HCT116 (cell line): ENCODE measurements at regions not wholly inside any gene's neighbourhood (a gene's known extent, or its start where the extent isn't known, plus 50 kb on each side); places are given as distances from the start of the nearest gene placed in this dataset.

ENCODE experiments used
- ATAC-seq: fragments of 200-7000 bp; cut with Tn5 transposase; 2 replicates; pipeline ENCODE4 v1.9.1; 2020; ENCODE audit warnings: mild to moderate bottlenecking, moderate library complexity
- BruUV-seq: library from RNA; stranded (reverse); fragments of 400-500 nt; replicated peaks from 2 replicates; lab custom pipeline; 2021; lab: Mats Ljungman, UMichigan
- CTCF ChIA-PET: fragments of 300-600 bp; sonication (Branson Sonifier 250); formaldehyde crosslinking; loops from one replicate; lab custom pipeline; 2021; ENCODE audit warnings: antibody characterized with exemption; lab: Charles Lee
- POLR2A ChIA-PET: fragments of 300-600, 350-600 bp; sonication (Branson Sonifier 250); formaldehyde crosslinking; loops from one replicate; lab custom pipeline; 2021; ENCODE audit warnings: antibody characterized with exemption; lab: Charles Lee
- RAD21 ChIA-PET, 2 experiments: fragments of 300-600 bp; sonication (Branson Sonifier 250); formaldehyde crosslinking; loops; one replicate each; lab custom pipeline; 2023; ENCODE audit warnings: low total read pairs in 2 of 2; ENCODE audit not compliant: uncharacterized antibody in 2 of 2, unreplicated experiment in 2 of 2, low non-redundant PET in 1 of 2; lab: Charles Lee
- DNase-seq: peaks from one replicate; pipeline ENCODE4 v3.0.0-alpha.2; 2010; ENCODE audit warnings: low read depth, low spot score
- H2AFZ ChIP-seq: fragments of 200-600 bp; shearing (Covaris generic), sonication (generic); 2 replicates; pipeline ENCODE4 v1.6.1; 2017; ENCODE audit warnings: low read depth, mixed run types, mixed read lengths, antibody characterized with exemption, low read length; ENCODE audit not compliant: poor library complexity, severe bottlenecking
- H3K27ac ChIP-seq: 2 replicates; pipeline ENCODE4 v1.5.1; 2012; ENCODE audit warnings: low read depth, low read length
- H3K27me3 ChIP-seq: fragments of 200-600 bp; sonication (generic); 2 replicates; pipeline ENCODE4 v1.6.1; 2016; ENCODE audit warnings: mixed run types, low read length, mixed read lengths; ENCODE audit not compliant: insufficient read depth
- H3K36me3 ChIP-seq, 2 experiments: fragments of 200-500 bp in 1 of 2; fragments of 200-600 bp in 1 of 2; sonication (Bioruptor generic) in 1 of 2; sonication (generic) in 1 of 2; 2 replicates each; pipeline versions ENCODE4 v1.5.1 to v1.6.1; 2014 to 2016; ENCODE audit warnings: low read length in 2 of 2, inconsistent platforms in 1 of 2, mixed read lengths in 1 of 2, mixed run types in 1 of 2; ENCODE audit not compliant: insufficient read depth in 2 of 2, control insufficient read depth in 1 of 2
- H3K4me1 ChIP-seq, 2 experiments: fragments of 200-600 bp in 1 of 2; sonication (generic) in 1 of 2; 2 replicates each; pipeline versions ENCODE4 v1.5.1 to v1.6.1; 2012 to 2017; ENCODE audit warnings: low read length in 2 of 2, inconsistent platforms in 1 of 2, mild to moderate bottlenecking in 1 of 2, mixed read lengths in 1 of 2, mixed run types in 1 of 2, moderate library complexity in 1 of 2; ENCODE audit not compliant: insufficient read depth in 2 of 2, control insufficient read depth in 1 of 2
- H3K4me2 ChIP-seq: fragments of 200-600 bp; sonication (generic); 2 replicates; pipeline ENCODE4 v1.6.1; 2017; ENCODE audit warnings: mixed run types, low read length, mixed read lengths
- H3K4me3 ChIP-seq, 2 experiments: fragments of 200-600 bp in 1 of 2; sonication (generic) in 1 of 2; replicated peaks in 1 of 2; 2 replicates each; pipeline ENCODE4 v1.5.1; 2011 to 2016; ENCODE audit warnings: low read length in 2 of 2, control low read depth in 1 of 2, low read depth in 1 of 2, mild to moderate bottlenecking in 1 of 2, mixed read lengths in 1 of 2, mixed run types in 1 of 2
- H3K79me2 ChIP-seq: fragments of 200-600 bp; sonication (generic); 2 replicates; pipeline ENCODE4 v1.6.1; 2017; ENCODE audit warnings: mild to moderate bottlenecking, mixed run types, low read length, moderate library complexity, mixed read lengths; ENCODE audit not compliant: insufficient read depth
- H3K9ac ChIP-seq: fragments of 200-600 bp; sonication (generic); 2 replicates; pipeline ENCODE4 v1.6.1; 2016; ENCODE audit warnings: low read length, mixed read lengths
- H3K9me2 ChIP-seq: fragments of 200-600 bp; sonication (generic), shearing (Covaris generic); 2 replicates; pipeline ENCODE4 v1.6.1; 2017; ENCODE audit warnings: mixed run types, mild to moderate bottlenecking, moderate library complexity; ENCODE audit not compliant: insufficient read depth
- H3K9me3 ChIP-seq, 2 experiments: fragments of 200-500 bp in 1 of 2; fragments of 200-600 bp in 1 of 2; sonication (Bioruptor generic) in 1 of 2; sonication (generic) in 1 of 2; 2 replicates each; pipeline ENCODE4 v1.6.1; 2014 to 2017; ENCODE audit warnings: low read length in 2 of 2, mixed read lengths in 2 of 2, inconsistent platforms in 1 of 2, low read depth in 1 of 2, mild to moderate bottlenecking in 1 of 2, mixed run types in 1 of 2, moderate library complexity in 1 of 2; ENCODE audit not compliant: control insufficient read depth in 1 of 2, insufficient read depth in 1 of 2
- H4K20me1 ChIP-seq: fragments of 200-600 bp; sonication (generic), shearing (Covaris generic); 2 replicates; pipeline ENCODE4 v1.6.1; 2017; ENCODE audit warnings: mixed run types, mild to moderate bottlenecking, moderate library complexity; ENCODE audit not compliant: insufficient read depth
- CEBPB ChIP-seq: IDR thresholded peaks from 2 replicates; pipeline ENCODE4 v1.6.1; 2012; ENCODE audit warnings: low read depth
- EZH2 ChIP-seq: fragments of 200-600 bp; sonication (generic); IDR thresholded peaks from 2 replicates; pipeline ENCODE4 v1.6.1; 2017; ENCODE audit warnings: antibody characterized with exemption, mixed run types
- EZH2phosphoT487 ChIP-seq: fragments of 200-600 bp; IDR thresholded peaks from 2 replicates; pipeline ENCODE4 v1.6.1; 2018; ENCODE audit warnings: antibody characterized with exemption, borderline replicate concordance
- FOSL1 ChIP-seq: IDR thresholded peaks from 2 replicates; pipeline ENCODE4 v1.6.1; 2012; ENCODE audit warnings: low read depth
- POLR2A ChIP-seq: IDR thresholded peaks from 2 replicates; pipeline ENCODE4 v1.7.0; 2011; ENCODE audit warnings: borderline replicate concordance; ENCODE audit not compliant: insufficient read depth, insufficient read length; ENCODE audit errors: extremely low read depth
- POLR2AphosphoS5 ChIP-seq: IDR thresholded peaks from 2 replicates; pipeline ENCODE4 v1.6.1; 2011; ENCODE audit warnings: mild to moderate bottlenecking, low read depth, low read length, moderate library complexity
- RAD21 ChIP-seq: IDR thresholded peaks from 2 replicates; pipeline ENCODE4 v1.6.1; 2012; ENCODE audit warnings: low read depth, mild to moderate bottlenecking
- SP1 ChIP-seq: IDR thresholded peaks from 2 replicates; pipeline ENCODE4 v1.6.1; 2012; ENCODE audit warnings: low read depth
- ZFX ChIP-seq: fragments of 450-650 bp; IDR thresholded peaks from 2 replicates; pipeline ENCODE4 v1.6.1; 2017
- ZNF274 ChIP-seq: fragments of 200-500 bp; sonication (Bioruptor generic); IDR thresholded peaks from 2 replicates; pipeline ENCODE4 v1.6.1; 2014; ENCODE audit warnings: mild to moderate bottlenecking, low read depth, low read length, inconsistent platforms
- intact Hi-C: fragments of 100-400 bp; cut with micrococcal nuclease; formaldehyde crosslinking; loops from 2 replicates; pipeline ENCODE4 v1.10.0; 2022
- TF ChIP-seq, protein P1 (sequence below): IDR thresholded peaks from 2 replicates; pipeline ENCODE4 v1.6.1; 2012
- TF ChIP-seq, protein P2 (sequence below): IDR thresholded peaks from 2 replicates; pipeline ENCODE4 v1.6.1; 2011; ENCODE audit warnings: mild to moderate bottlenecking, low read length, moderate library complexity; ENCODE audit not compliant: insufficient replicate concordance; ENCODE audit errors: extremely low read depth
- TF ChIP-seq, protein P3 (sequence below): IDR thresholded peaks from 2 replicates; pipeline ENCODE4 v1.6.1; 2012
- TF ChIP-seq, protein P4 (sequence below): IDR thresholded peaks from 2 replicates; pipeline ENCODE4 v1.6.1; 2012; ENCODE audit warnings: low read depth

DNA sequence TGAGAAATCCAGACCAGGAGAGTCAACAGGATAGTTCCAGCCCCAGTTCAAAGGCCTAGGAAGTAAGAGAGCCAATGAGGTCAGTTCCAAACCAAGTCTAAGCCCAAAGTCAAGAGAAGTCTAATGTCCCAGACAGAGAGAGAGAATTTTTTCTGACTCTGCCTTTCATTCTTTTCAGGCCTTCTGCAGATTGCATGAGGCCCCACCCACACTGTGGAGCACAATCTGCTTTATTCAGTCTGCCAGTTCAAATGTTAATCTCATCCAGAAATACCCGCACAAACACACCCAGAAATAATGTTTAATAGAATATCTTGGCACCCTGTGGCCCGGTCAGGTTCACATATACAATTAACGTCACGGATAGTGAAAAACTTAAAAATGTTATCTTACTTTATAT is 962.4 kb upstream of the SOX9 start (continued):
- no peak for TF ChIP-seq FOSL1
- TF ChIP-seq ZNF274: no peak
- no peak for TF ChIP-seq ZFX
- TF ChIP-seq SP1: no peak
- no peak for TF ChIP-seq EZH2
- no peak for TF ChIP-seq POLR2AphosphoS5
- no peak for TF ChIP-seq CEBPB
- TF ChIP-seq RAD21: no peak
- TF ChIP-seq, protein P1, sequence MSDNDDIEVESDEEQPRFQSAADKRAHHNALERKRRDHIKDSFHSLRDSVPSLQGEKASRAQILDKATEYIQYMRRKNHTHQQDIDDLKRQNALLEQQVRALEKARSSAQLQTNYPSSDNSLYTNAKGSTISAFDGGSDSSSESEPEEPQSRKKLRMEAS: no peak
- no peak for TF ChIP-seq POLR2A

DNA sequence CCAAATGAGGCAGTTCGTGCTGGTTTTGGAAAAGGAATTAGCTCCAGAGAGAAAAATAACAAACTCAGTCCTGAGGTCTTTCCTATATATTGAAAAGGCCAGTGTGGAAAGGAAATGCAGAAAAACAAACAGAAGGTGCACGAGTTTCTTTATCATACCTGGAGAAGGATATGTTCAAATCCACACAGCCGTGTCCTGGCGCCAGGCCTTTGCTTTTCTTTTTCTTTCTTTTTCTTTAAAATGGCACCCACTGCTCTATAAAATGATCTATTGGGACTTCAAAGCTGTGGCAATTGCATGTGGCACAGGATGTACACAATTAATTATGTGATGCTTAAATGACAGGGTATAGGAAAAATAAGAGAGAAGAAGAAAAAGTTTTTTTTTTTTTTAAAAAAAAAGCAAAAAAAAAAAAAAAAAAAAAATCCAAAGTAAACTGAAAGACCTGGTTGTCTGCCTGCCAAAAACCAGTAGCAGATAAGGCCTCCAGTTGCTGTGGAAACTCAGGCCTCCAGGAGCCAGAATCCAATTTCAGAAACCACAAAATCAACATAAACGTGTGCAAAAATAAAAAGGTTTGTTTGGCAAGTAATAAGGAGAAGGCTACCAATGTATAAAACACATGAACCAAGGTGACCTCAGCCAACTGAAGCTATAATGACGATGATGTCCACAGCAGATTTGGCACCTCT is 957.6 kb upstream of the SOX9 start:
- no peak overlapping the region for H2AFZ ChIP-seq
- TF ChIP-seq, protein P2, sequence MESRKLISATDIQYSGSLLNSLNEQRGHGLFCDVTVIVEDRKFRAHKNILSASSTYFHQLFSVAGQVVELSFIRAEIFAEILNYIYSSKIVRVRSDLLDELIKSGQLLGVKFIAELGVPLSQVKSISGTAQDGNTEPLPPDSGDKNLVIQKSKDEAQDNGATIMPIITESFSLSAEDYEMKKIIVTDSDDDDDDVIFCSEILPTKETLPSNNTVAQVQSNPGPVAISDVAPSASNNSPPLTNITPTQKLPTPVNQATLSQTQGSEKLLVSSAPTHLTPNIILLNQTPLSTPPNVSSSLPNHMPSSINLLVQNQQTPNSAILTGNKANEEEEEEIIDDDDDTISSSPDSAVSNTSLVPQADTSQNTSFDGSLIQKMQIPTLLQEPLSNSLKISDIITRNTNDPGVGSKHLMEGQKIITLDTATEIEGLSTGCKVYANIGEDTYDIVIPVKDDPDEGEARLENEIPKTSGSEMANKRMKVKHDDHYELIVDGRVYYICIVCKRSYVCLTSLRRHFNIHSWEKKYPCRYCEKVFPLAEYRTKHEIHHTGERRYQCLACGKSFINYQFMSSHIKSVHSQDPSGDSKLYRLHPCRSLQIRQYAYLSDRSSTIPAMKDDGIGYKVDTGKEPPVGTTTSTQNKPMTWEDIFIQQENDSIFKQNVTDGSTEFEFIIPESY: no peak
- TF ChIP-seq, protein P3, sequence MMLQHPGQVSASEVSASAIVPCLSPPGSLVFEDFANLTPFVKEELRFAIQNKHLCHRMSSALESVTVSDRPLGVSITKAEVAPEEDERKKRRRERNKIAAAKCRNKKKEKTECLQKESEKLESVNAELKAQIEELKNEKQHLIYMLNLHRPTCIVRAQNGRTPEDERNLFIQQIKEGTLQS: no peak
- no peak for TF ChIP-seq FOSL1
- TF ChIP-seq, protein P4, sequence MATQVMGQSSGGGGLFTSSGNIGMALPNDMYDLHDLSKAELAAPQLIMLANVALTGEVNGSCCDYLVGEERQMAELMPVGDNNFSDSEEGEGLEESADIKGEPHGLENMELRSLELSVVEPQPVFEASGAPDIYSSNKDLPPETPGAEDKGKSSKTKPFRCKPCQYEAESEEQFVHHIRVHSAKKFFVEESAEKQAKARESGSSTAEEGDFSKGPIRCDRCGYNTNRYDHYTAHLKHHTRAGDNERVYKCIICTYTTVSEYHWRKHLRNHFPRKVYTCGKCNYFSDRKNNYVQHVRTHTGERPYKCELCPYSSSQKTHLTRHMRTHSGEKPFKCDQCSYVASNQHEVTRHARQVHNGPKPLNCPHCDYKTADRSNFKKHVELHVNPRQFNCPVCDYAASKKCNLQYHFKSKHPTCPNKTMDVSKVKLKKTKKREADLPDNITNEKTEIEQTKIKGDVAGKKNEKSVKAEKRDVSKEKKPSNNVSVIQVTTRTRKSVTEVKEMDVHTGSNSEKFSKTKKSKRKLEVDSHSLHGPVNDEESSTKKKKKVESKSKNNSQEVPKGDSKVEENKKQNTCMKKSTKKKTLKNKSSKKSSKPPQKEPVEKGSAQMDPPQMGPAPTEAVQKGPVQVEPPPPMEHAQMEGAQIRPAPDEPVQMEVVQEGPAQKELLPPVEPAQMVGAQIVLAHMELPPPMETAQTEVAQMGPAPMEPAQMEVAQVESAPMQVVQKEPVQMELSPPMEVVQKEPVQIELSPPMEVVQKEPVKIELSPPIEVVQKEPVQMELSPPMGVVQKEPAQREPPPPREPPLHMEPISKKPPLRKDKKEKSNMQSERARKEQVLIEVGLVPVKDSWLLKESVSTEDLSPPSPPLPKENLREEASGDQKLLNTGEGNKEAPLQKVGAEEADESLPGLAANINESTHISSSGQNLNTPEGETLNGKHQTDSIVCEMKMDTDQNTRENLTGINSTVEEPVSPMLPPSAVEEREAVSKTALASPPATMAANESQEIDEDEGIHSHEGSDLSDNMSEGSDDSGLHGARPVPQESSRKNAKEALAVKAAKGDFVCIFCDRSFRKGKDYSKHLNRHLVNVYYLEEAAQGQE: no peak
- no peak for TF ChIP-seq EZH2phosphoT487
- no peak for TF ChIP-seq SP1
- TF ChIP-seq POLR2AphosphoS5: no peak
- TF ChIP-seq, protein P1: no peak
- H3K36me3 ChIP-seq: no peaks in the 10 kb centered on the region
- H3K9ac ChIP-seq: no peak overlapping the region
- no peaks in the 10 kb centered on the region for H4K20me1 ChIP-seq
- no TSS peak for BruUV-seq
- no peaks in the 10 kb centered on the region for H3K9me3 ChIP-seq
- POLR2A ChIA-PET: no interaction called here
- H3K27ac ChIP-seq: no peak overlapping the region
- no peaks in the 10 kb centered on the region for H3K27me3 ChIP-seq
- CTCF ChIA-PET: no interaction called here
- no peaks in the 10 kb centered on the region; a peak in 1 of 4 replicates for H3K4me1 ChIP-seq
- no peak overlapping the region for H3K4me3 ChIP-seq
- H3K4me2 ChIP-seq: no peak overlapping the region
- ATAC-seq: no peak
- no peak for DNase-seq
- no peaks in the 10 kb centered on the region for H3K79me2 ChIP-seq
- RAD21 ChIA-PET: no interaction called here
- intact Hi-C loops: no loop called here
- no peaks in the 10 kb centered on the region for H3K9me2 ChIP-seq
